GM23248 (cell line): ENCODE measurements at regions not wholly inside any gene's neighbourhood (a gene's known extent, or its start where the extent isn't known, plus 50 kb on each side); places are given as distances from the start of the nearest gene placed in this dataset.

Experiments used
- EZH2 ChIP-seq: fragments of 200-600 bp; sonication (generic); IDR thresholded peaks from 2 replicates; pipeline ENCODE4 v1.6.1; 2018; ENCODE audit warnings: antibody characterized with exemption, mild to moderate bottlenecking; ENCODE audit not compliant: insufficient read depth, poor library complexity, severe bottlenecking
- EZH2phosphoT487 ChIP-seq: fragments of 200-600 bp; sonication (generic); IDR thresholded peaks from 2 replicates; pipeline ENCODE4 v1.6.1; 2018; ENCODE audit warnings: antibody characterized with exemption, moderate library complexity, mild to moderate bottlenecking, low read depth; ENCODE audit not compliant: insufficient read depth

DNA sequence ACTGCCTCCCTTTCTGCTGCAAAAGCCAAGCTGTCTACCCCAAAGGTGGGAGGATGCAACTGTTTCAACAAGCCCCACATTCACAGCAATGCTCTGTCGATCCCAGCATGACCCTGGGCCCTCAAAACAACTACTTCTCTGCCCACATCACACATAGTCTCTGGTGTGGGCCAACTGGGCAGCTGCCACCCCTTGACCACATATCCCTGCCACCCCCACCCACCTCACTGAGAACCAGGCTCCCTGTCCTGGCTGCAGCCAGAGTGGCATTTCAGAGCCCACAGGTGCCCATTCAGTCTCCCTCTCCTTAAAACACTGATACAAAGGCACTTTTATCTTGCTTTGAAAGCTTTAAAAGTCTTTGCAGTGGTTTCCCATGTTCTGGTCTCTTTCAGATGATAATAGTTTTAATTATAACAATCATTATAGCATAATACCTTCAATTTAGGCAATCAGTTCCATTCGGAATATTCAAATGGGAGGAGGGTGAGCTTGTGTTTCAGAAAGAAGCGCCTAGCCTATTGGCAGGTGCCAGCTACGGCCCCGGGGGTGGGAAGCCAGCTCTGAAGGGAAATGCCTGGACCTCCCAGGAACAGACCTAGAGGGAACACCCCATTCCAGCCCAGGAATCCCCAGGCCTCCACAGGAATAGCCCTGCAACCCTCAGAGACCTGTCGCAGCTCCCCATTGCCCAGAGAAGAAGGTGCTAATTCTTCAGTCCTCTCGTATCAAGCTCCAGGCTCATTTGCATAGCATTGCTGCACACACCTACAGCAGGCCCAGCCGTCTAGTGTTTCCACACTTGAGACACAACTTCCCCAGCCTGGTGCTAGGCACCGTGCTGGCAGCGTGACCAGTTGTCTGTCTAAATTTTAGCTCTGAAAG is 90.8 kb downstream of the C5orf15 start:
- TF ChIP-seq EZH2phosphoT487 (no peak), EZH2 (no peak)
